ENCODE measurements at regions not wholly inside any gene's neighbourhood (a gene's known extent, or its start where the extent isn't known, plus 50 kb on each side); places are given as distances from the start of the nearest gene placed in this dataset.

DNA sequence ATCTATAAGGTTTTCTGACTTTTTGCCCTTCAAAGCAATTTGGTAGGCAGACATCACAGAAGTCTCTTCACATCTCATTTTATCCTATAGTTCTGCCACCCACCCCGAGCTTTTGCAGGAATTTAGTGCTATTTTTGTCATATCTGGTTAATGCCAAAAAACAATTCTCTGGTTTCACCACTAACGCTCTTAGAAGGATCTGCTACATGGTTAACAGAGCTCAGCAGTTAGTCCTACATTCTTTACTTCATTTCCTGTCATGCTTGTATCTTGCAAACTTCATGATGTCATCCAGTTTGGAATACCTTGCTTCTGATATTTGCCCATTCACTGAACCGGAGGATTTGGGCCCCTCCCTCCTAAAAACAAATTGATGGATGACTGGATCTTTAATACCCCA is 116.8 kb upstream of the SERPINE2 start:
- no peak for FAIRE-seq
- Histone ChIP-seq H2BK15ac (ENCODE audit: low read length) (no peak overlapping the region), H4K8ac (ENCODE audit: extremely low read depth, insufficient read depth, low read length) (no peak overlapping the region), H3K4ac (replicated peaks; ENCODE audit: insufficient read length, low read depth, low read length) (no peak overlapping the region), H4K20me1 (replicated peaks in 1 of 2; ENCODE audit: control insufficient read depth in 1 of 2, insufficient read depth in 2 of 2, low read length in 2 of 2) (no peaks in the 10 kb centered on the region), H3K4me1 (replicated peaks in 1 of 4; ENCODE audit: control insufficient read depth in 3 of 4, insufficient read depth in 4 of 4, low read length in 3 of 4) (no peaks in the 10 kb centered on the region), H2BK120ac (replicated peaks; ENCODE audit: low read depth, low read length) (no peak overlapping the region), H3K9ac (replicated peaks in 1 of 4; ENCODE audit: extremely low read depth in 1 of 4, low read depth in 3 of 4, low read length in 3 of 4) (no peak overlapping the region), H3K79me2 (ENCODE audit: control insufficient read depth in 1 of 2, insufficient read depth in 2 of 2, low read length in 2 of 2) (no peaks in the 10 kb centered on the region), H2BK12ac (ENCODE audit: low read depth, low read length) (no peak overlapping the region), H3K27me3 (replicated peaks in 1 of 4; ENCODE audit: control insufficient read depth in 3 of 4, extremely low read depth in 1 of 4, insufficient read depth in 3 of 4, low read length in 3 of 4) (no peaks in the 10 kb centered on the region), H3K4me2 (ENCODE audit: insufficient read depth in 1 of 2, low read depth in 2 of 2, low read length in 2 of 2) (no peak overlapping the region), H2BK20ac (ENCODE audit: low read length) (no peak overlapping the region), H2AK5ac (ENCODE audit: low read depth, low read length) (no peak overlapping the region), H3K4me3 (ENCODE audit: extremely low read depth in 1 of 4, insufficient read depth in 2 of 4, low read depth in 3 of 4, low read length in 4 of 4) (no peak overlapping the region), H3K23me2 (ENCODE audit: low read depth, low read length) (no peaks in the 10 kb centered on the region), H2AFZ (ENCODE audit: low read length) (no peak overlapping the region), H4K5ac (ENCODE audit: insufficient read length, low read depth, low read length) (no peak overlapping the region), H3K23ac (ENCODE audit: insufficient read length) (no peak overlapping the region), H3K36me3 (ENCODE audit: control insufficient read depth in 2 of 4, insufficient read depth in 4 of 4, low read length in 3 of 4) (no peaks in the 10 kb centered on the region), H3K27ac (ENCODE audit: low read depth, low read length) (no peak overlapping the region), H3K9me3 (ENCODE audit: insufficient read depth in 2 of 2, low read depth in 1 of 2, low read length in 1 of 2) (no peaks in the 10 kb centered on the region), H2BK5ac (ENCODE audit: low read depth, low read length) (no peak overlapping the region), H3K79me1 (ENCODE audit: low read depth, low read length) (no peaks in the 10 kb centered on the region), H4K91ac (replicated peaks; ENCODE audit: insufficient read length, low read length) (no peak overlapping the region), H3K14ac (ENCODE audit: insufficient read length) (no peak overlapping the region), H3K56ac (replicated peaks; ENCODE audit: insufficient read length, low read depth, low read length) (no peak overlapping the region), H3K18ac (ENCODE audit: extremely low read depth, low read length) (no peak overlapping the region)
- WGBS, 2 experiments (ENCODE audit: extremely low coverage in 1 of 2, insufficient coverage in 1 of 2, insufficient read length in 1 of 2, insufficient replicate concordance in 2 of 2, low coverage in 1 of 2, low lambda C conversion rate in 2 of 2, missing lambda C conversion rate in 1 of 2) = 92% methylated on average over 3 of the region's 3 CpGs; no CpG with 5 or more reads in 1 of the 2 experiments
- no peak for DNase-seq (ENCODE audit: low read depth in 1 of 2, low spot score in 2 of 2)
- CTCF ChIA-PET (ENCODE audit: partially characterized antibody) = interaction anchor here (1.0 to 2.4 kb wide), 4 partner anchors 32 to 168 kb away, joined by 3 to 8 read pairs (median 4); no protein-coding TSS in a partner anchor
- TF ChIP-seq BACH1 (IDR thresholded peaks at IDR 0.05; ENCODE audit: low read length) (no peak), BRCA1 (IDR thresholded peaks at IDR 0.05; ENCODE audit: low read depth, low read length) (no peak), TCF12 (IDR thresholded peaks at IDR 0.05; ENCODE audit: low read depth, low read length) (no peak), ZNF274 (IDR thresholded peaks at IDR 0.05; ENCODE audit: borderline replicate concordance, extremely low read depth, low read length) (no peak)
- POLR2A ChIA-PET (ENCODE audit: partially characterized antibody) = interaction anchor here (0.6 kb wide), 1 partner anchor 99 kb away, joined by 3 read pairs; no protein-coding TSS in a partner anchor
